Fibroblast of gingiva (primary cell): ENCODE measurements at regions not wholly inside any gene's neighbourhood (a gene's known extent, or its start where the extent isn't known, plus 50 kb on each side); places are given as distances from the start of the nearest gene placed in this dataset.
"Not testable (repeated sequence)": the region's sequence is repeated elsewhere in the genome, so short reads cannot be mapped to it uniquely, and the experiment has no call there.

Experiments
- DNase-seq: peaks from one replicate; pipeline ENCODE4 v3.0.0-alpha.2; 2011; ENCODE audit warnings: low read depth

GRCh38 chrX:79026742-79027141 is 81.6 kb downstream of the P2RY10 start:
- not testable (repeated sequence) for DNase-seq

GRCh38 chrX:79035421-79035820 is 90.2 kb downstream of the P2RY10 start:
- no peak for DNase-seq

- DNase-seq: peak; percentile 0
Observed at GRCh38 chrX:79036157-79036880, 91.1 kb downstream of the P2RY10 start.

GRCh38 chrX:79065696-79066095 is 78.8 kb upstream of the GPR174 start:
- no peak for DNase-seq

GRCh38 chrX:79078114-79078513 is 66.4 kb upstream of the GPR174 start:
- DNase-seq: no peak

DNA sequence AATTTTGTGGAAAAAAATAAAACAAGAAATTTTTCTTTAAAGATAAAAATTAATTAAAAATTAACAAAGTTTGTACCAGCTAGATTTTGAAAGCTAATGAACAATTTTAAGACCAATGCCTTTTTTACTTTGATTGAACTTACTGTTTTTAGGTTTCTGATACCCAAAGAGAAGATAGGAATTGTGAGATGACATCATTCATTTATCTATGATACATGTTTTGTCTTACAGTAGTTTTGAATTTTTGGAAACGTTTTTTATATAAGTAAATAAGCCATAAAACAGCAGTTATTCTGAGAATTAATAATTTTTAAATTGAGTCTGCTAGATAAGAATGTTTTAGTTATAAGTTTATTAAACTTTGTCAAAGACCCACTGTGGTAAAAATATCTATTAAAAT is 65.0 kb upstream of the GPR174 start:
- no peak for DNase-seq

DNA sequence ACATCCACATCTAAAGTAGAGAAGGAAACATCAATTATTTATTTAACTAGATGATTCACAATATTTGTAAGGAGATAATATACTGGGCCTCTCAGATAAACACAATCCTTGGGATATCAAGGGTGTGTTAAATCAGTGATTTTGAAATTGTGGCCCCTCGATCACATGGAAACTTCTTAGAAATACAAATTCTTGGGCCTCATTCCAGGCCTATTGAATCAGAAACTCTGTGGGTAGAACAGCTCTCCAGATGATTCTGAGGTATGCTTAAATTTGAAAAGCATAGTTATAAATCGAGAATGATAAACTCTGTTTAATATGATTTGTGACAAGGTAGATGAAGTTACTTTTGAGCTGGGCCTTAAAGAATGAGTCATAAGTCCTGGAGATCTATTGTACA is 64.3 kb upstream of the GPR174 start:
- peak; percentile 30 for DNase-seq

DNA sequence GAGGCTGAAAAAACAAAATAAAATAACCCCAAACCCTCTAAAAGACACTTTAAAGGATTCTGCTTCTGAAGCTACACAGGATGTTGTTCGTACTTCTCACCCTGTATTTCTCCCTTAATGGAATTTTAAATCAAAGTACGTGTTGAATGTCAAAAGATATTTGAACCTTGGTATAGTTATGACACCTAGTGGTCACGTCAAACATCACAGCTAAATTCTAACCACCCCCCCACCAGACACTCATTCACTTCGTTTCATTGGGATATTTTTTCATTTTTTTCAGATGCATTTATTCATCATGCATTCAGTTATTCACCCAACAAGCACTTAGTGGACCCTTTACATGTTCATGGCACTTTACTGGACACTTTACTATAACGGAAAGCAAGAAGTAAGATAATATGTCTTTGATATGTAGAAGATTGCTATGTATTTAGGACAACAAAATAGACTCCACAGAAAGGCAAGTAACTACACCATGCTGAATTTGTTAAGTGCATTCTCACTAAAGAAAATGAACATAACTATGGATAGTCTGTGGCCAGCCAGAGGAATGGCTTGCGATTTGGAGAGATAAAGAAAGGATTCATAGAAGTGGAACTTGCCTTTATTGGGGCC is 62.5 kb upstream of the GPR174 start:
- peak; percentile 22 for DNase-seq

DNA sequence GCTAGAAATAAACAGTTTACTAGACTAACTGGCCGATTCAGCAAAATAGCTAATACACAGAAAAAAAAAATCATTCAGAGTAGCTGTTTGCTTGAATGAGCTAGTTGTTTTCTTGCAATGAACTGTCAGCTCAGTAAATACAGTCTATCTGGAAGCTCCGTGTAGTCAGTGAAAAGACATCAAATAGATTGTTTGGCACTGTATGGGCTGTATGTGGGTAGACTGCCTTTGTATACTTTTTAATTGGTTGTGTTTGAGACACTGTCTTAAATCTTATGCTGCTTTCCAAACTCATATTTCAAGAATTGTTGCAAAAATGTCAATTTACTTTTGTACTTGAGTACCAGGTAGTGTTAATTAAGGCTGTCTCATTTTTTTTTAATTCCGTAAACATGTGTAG is 61.6 kb upstream of the GPR174 start:
- DNase-seq: no peak

- no peak for DNase-seq
Observed at GRCh38 chrX:79084923-79085322, 59.6 kb upstream of the GPR174 start.

- no peak for DNase-seq
Observed at GRCh38 chrX:79089896-79090584, 54.4 kb upstream of the GPR174 start.

- DNase-seq: no peak
Observed at GRCh38 chrX:79094075-79094832, 50.2 kb upstream of the GPR174 start.
